HEK293T (cell line): ENCODE measurements at regions not wholly inside any gene's neighbourhood (a gene's known extent, or its start where the extent isn't known, plus 50 kb on each side); places are given as distances from the start of the nearest gene placed in this dataset.

Experiments used
- CTCF ChIA-PET: fragments of 350-600 bp; formaldehyde crosslinking; extraction: SDS; loops from one replicate; lab custom pipeline; 2021; ENCODE audit warnings: antibody characterized with exemption, inconsistent platforms; lab: Yijun Ruan, JAX
- POLR2A ChIA-PET: fragments of 350-600 bp; formaldehyde crosslinking; extraction: SDS; loops from one replicate; lab custom pipeline; 2020; ENCODE audit warnings: antibody characterized with exemption, inconsistent platforms; lab: Yijun Ruan, JAX
- DNase-seq: peaks from one replicate; pipeline ENCODE4 v3.0.0; 2012; ENCODE audit warnings: mixed read lengths; ENCODE audit errors: extremely low spot score
- ARNT ChIP-seq: fragments of 450-650 bp; IDR thresholded peaks from 2 replicates; pipeline ENCODE4 v1.6.1; 2017; ENCODE audit warnings: mild to moderate bottlenecking
- BHLHE40 ChIP-seq: fragments of 450-650 bp; IDR thresholded peaks from 2 replicates; pipeline ENCODE4 v1.6.1; 2016; ENCODE audit warnings: mild to moderate bottlenecking, moderate library complexity, borderline replicate concordance
- CTBP1 ChIP-seq: fragments of 450-650 bp; IDR thresholded peaks from 2 replicates; pipeline ENCODE4 v1.6.1; 2016; ENCODE audit warnings: borderline replicate concordance
- ELF4 ChIP-seq: fragments of 450-650 bp; IDR thresholded peaks from 2 replicates; pipeline ENCODE4 v1.6.1; 2017; ENCODE audit warnings: antibody characterized with exemption
- FOXA1 ChIP-seq: fragments of 450-650 bp; IDR thresholded peaks from 2 replicates; pipeline ENCODE4 v1.6.1; 2016; ENCODE audit warnings: mild to moderate bottlenecking
- FOXK2 ChIP-seq: fragments of 450-650 bp; IDR thresholded peaks from 2 replicates; pipeline ENCODE4 v1.6.1; 2016; ENCODE audit warnings: mild to moderate bottlenecking
- FOXM1 ChIP-seq: fragments of 450-650 bp; IDR thresholded peaks from 2 replicates; pipeline ENCODE4 v1.6.1; 2017; ENCODE audit warnings: mild to moderate bottlenecking, borderline replicate concordance
- HDGF ChIP-seq: fragments of 450-650 bp; IDR thresholded peaks from 2 replicates; pipeline ENCODE4 v1.6.1; 2017; ENCODE audit warnings: antibody characterized with exemption, borderline replicate concordance
- L3MBTL2 ChIP-seq: fragments of 450-650 bp; conservative IDR thresholded peaks from 2 replicates; pipeline ENCODE4 v1.6.1; 2016; ENCODE audit warnings: mild to moderate bottlenecking
- LEF1 ChIP-seq: fragments of 450-650 bp; IDR thresholded peaks from 2 replicates; pipeline ENCODE4 v1.6.1; 2017; ENCODE audit warnings: mild to moderate bottlenecking, borderline replicate concordance
- NFRKB ChIP-seq: fragments of 450-650 bp; IDR thresholded peaks from 2 replicates; pipeline ENCODE4 v1.6.1; 2016; ENCODE audit warnings: mild to moderate bottlenecking, moderate library complexity
- PKNOX1 ChIP-seq: fragments of 450-650 bp; IDR thresholded peaks from 2 replicates; pipeline ENCODE4 v1.6.1; 2016
- SP1 ChIP-seq: fragments of 450-650 bp; IDR thresholded peaks from 2 replicates; pipeline ENCODE4 v1.6.1; 2017
- SUZ12 ChIP-seq: fragments of 450-650 bp; IDR thresholded peaks from 2 replicates; pipeline ENCODE4 v1.6.1; 2016; ENCODE audit warnings: mild to moderate bottlenecking
- TARDBP ChIP-seq: fragments of 450-650 bp; IDR thresholded peaks from 2 replicates; pipeline ENCODE4 v1.6.1; 2016
- ZNF384 ChIP-seq: fragments of 450-650 bp; IDR thresholded peaks from 2 replicates; pipeline ENCODE4 v1.6.1; 2016

- TF ChIP-seq ELF4: no peak
- no peak for TF ChIP-seq SP1
- TF ChIP-seq NFRKB: no peak
- ChIA-PET POLR2A (no interaction called here), CTCF (interaction anchor here (0.6 kb wide), 1 partner anchor 311 kb away, joined by 3 read pairs; no protein-coding TSS in a partner anchor)
- no peak for DNase-seq
Observed at GRCh38 chr18:75158465-75159237, 50.3 kb downstream of the PTGR3 start.

- no peak for TF ChIP-seq FOXA1
- TF ChIP-seq ARNT: no peak
- TF ChIP-seq NFRKB: no peak
- no peak for TF ChIP-seq PKNOX1
- no peak for TF ChIP-seq FOXM1
- no peak for TF ChIP-seq SP1
- no peak for TF ChIP-seq HDGF
- TF ChIP-seq L3MBTL2: no peak
- no peak for TF ChIP-seq CTBP1
- TF ChIP-seq FOXK2: no peak
- no peak for TF ChIP-seq LEF1
- no peak for TF ChIP-seq ELF4
- no peak for TF ChIP-seq BHLHE40
- ChIA-PET CTCF (no interaction called here), POLR2A (no interaction called here)
- DNase-seq: no peak
Observed at GRCh38 chr18:75157851-75158250, 51.1 kb downstream of the PTGR3 start.

GRCh38 chr18:75157381-75157780 is 51.6 kb downstream of the PTGR3 start:
- ChIA-PET POLR2A (no interaction called here), CTCF (no interaction called here)
- DNase-seq: no peak
- TF ChIP-seq CTBP1: no peak
- no peak for TF ChIP-seq SP1
- no peak for TF ChIP-seq HDGF
- no peak for TF ChIP-seq LEF1
- no peak for TF ChIP-seq BHLHE40
- no peak for TF ChIP-seq FOXK2
- no peak for TF ChIP-seq SUZ12
- TF ChIP-seq FOXM1: no peak
- no peak for TF ChIP-seq PKNOX1
- no peak for TF ChIP-seq ZNF384
- TF ChIP-seq ELF4: no peak
- TF ChIP-seq TARDBP: no peak
- no peak for TF ChIP-seq ARNT
- TF ChIP-seq FOXA1: no peak
- TF ChIP-seq NFRKB: no peak
- TF ChIP-seq L3MBTL2: no peak

- ChIA-PET CTCF (no interaction called here), POLR2A (no interaction called here)
- TF ChIP-seq PKNOX1 (no peak), ZNF384 (no peak), SUZ12 (no peak), FOXA1 (no peak), ARNT (no peak), FOXK2 (no peak), BHLHE40 (no peak), HDGF (no peak), NFRKB (no peak), FOXM1 (no peak), CTBP1 (no peak), SP1 (no peak), TARDBP (no peak), L3MBTL2 (no peak), ELF4 (no peak), LEF1 (no peak)
- DNase-seq: no peak
Observed at GRCh38 chr18:75156831-75157230, 52.1 kb downstream of the PTGR3 start.

GRCh38 chr18:75156139-75156750 is 52.7 kb downstream of the PTGR3 start:
- ChIA-PET CTCF (no interaction called here), POLR2A (no interaction called here)
- no peak for TF ChIP-seq TARDBP
- no peak for TF ChIP-seq ARNT
- no peak for DNase-seq

- ChIA-PET POLR2A (no interaction called here), CTCF (no interaction called here)
- TF ChIP-seq HDGF: no peak
- TF ChIP-seq ELF4: no peak
- no peak for TF ChIP-seq PKNOX1
- TF ChIP-seq SUZ12: no peak
- TF ChIP-seq TARDBP: no peak
- TF ChIP-seq BHLHE40: no peak
- no peak for TF ChIP-seq FOXA1
- no peak for TF ChIP-seq LEF1
- TF ChIP-seq FOXM1: no peak
- no peak for TF ChIP-seq CTBP1
- TF ChIP-seq SP1: no peak
- no peak for TF ChIP-seq FOXK2
- no peak for TF ChIP-seq ZNF384
- TF ChIP-seq NFRKB: no peak
- TF ChIP-seq L3MBTL2: no peak
- no peak for TF ChIP-seq ARNT
- DNase-seq: no peak
Observed at GRCh38 chr18:75154997-75155396, 53.9 kb downstream of the PTGR3 start.
